HG02642 (cell line): ENCODE measurements at regions not wholly inside any gene's neighbourhood (a gene's known extent, or its start where the extent isn't known, plus 50 kb on each side); places are given as distances from the start of the nearest gene placed in this dataset.

ENCODE experiments used
- ATAC-seq: cut with Tn5 transposase; IDR thresholded peaks from one replicate; pipeline ENCODE4 v1.9.1; 2021; ENCODE audit warnings: mild to moderate bottlenecking; ENCODE audit not compliant: unreplicated experiment, poor library complexity

- no peak for ATAC-seq
These were observed 133.2 kb downstream of the GDAP2 start for GRCh38 chr1:117796226-117796625.

- no peak for ATAC-seq
These were observed 130.9 kb downstream of the GDAP2 start for GRCh38 chr1:117798550-117798949.

- no peak for ATAC-seq
These were observed 126.7 kb downstream of the GDAP2 start for GRCh38 chr1:117802531-117803257.

- no peak for ATAC-seq
These were observed 126.1 kb downstream of the GDAP2 start for GRCh38 chr1:117803318-117803717.

- ATAC-seq = no peak
These were observed 119.7 kb downstream of the GDAP2 start for GRCh38 chr1:117809764-117810163.

- no peak for ATAC-seq
These were observed 118.9 kb downstream of the GDAP2 start for GRCh38 chr1:117810553-117810952.

GRCh38 chr1:117812869-117813511 is 116.4 kb downstream of the GDAP2 start:
- ATAC-seq = no peak
